T-helper 17 cell (primary cell): ENCODE measurements at regions not wholly inside any gene's neighbourhood (a gene's known extent, or its start where the extent isn't known, plus 50 kb on each side); places are given as distances from the start of the nearest gene placed in this dataset.
"Not testable (repeated sequence)": the region's sequence is repeated elsewhere in the genome, so short reads cannot be mapped to it uniquely, and the experiment has no call there.

Experiments used
- ATAC-seq: fragments of 150-1000 bp; cut with Tn5 transposase; 2 replicates; pipeline ENCODE4 v1.10.0; 2021; ENCODE audit warnings: mild to moderate bottlenecking, moderate library complexity
- DNase-seq, 3 donors: peaks; one replicate each; pipeline versions ENCODE4 v3.0.0 to v3.0.0-alpha.2; 2020 to 2021
- H3K9me3 ChIP-seq: one replicate; pipeline ENCODE4 v1.7.0; 2013; ENCODE audit warnings: low read length, mild to moderate bottlenecking; ENCODE audit not compliant: control insufficient read depth, poor library complexity, severe bottlenecking
- H3K27ac Mint-ChIP-seq: one replicate; pipeline ENCODE4 v1.8.0; 2022; ENCODE audit warnings: mild to moderate bottlenecking, moderate library complexity, mixed read lengths
- H3K27me3 Mint-ChIP-seq: one replicate; pipeline ENCODE4 v1.8.0; 2022; ENCODE audit warnings: mixed read lengths
- H3K36me3 Mint-ChIP-seq: one replicate; pipeline ENCODE4 v1.8.0; 2022; ENCODE audit warnings: low read depth, mixed read lengths
- H3K4me1 Mint-ChIP-seq: one replicate; pipeline ENCODE4 v1.8.0; 2022; ENCODE audit warnings: mild to moderate bottlenecking, mixed read lengths
- H3K4me3 Mint-ChIP-seq: one replicate; pipeline ENCODE4 v1.8.0; 2022; ENCODE audit warnings: mild to moderate bottlenecking, moderate library complexity, mixed read lengths

DNA sequence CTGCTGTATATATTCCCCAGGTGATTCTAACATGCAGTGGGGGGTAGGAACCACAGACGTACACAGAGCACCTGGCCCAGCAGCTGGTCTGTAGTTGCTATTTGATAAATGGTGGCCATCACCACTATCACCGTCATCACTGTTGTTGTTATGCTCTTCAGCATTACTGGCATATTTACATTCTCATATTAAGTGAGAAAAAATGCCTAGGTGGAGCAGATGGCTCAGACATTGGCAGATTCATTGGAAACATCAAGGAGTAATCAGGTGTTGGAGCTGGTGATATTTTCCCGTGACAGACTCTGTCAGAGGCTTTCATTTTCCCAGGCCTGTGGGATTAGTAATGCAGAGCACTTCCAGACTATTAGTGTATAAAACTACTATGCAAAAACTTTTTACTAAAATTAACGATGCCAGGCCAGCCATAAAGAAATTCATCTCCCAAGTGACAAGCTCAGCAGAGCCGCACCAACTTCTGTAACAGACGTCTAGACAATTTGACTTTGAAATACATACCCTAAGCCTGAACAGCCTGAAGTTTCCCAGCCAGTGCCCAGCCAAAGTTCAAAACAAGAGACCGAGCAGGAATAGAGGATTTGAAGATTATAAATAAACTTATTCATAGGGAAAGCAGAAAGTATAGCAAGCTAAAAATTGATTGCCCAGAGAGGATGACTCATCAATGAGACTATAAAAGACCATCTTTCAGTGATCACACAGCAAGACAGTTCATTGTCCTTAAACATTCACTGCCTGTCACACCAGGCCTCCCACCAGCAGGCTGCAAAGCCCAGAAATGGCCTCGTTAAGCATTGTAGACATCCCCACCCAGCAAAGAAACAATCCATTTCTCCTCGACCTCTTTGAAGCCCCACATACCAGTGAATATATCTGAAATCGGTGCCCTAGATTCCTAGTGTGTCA, 247.4 kb upstream of the CHAC2 start:
- Mint-ChIP-seq H3K27me3 (peaks cover 4% of the 10 kb centered on the region), H3K36me3 (no peaks in the 10 kb centered on the region), H3K4me3 (no peak overlapping the region), H3K4me1 (peaks cover 2% of the 10 kb centered on the region), H3K27ac (no peak overlapping the region)
- no peaks in the 10 kb centered on the region for H3K9me3 ChIP-seq
- ATAC-seq (no peak), DNase-seq (no peak)

DNA sequence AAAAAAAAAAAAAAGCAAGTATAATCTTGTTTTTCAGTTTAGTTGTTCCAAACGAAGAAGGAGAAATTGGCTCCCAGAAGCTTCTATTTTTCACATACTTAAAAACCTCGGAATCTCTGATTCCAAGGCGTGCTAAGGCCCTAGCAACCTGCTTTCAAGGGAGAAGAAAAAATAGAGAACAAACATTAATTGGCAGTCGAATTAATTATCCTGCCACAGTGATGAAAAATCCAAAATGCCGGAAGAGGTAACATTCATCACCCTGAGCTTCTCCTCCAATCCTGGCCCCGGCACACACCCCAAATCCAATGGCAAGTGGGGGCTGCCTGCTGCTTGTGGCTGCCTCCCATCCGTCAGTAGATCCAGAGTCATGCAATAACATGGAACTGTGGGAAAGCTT, 250.2 kb upstream of the CHAC2 start:
- DNase-seq (no peak), ATAC-seq (no peak)
- H3K9me3 ChIP-seq: no peaks in the 10 kb centered on the region
- no peaks in the 10 kb centered on the region for H3K36me3 Mint-ChIP-seq
- H3K4me1 Mint-ChIP-seq: peaks cover 2% of the 10 kb centered on the region
- H3K27ac Mint-ChIP-seq: no peak overlapping the region
- peaks cover 4% of the 10 kb centered on the region for H3K27me3 Mint-ChIP-seq
- no peak overlapping the region for H3K4me3 Mint-ChIP-seq

DNA sequence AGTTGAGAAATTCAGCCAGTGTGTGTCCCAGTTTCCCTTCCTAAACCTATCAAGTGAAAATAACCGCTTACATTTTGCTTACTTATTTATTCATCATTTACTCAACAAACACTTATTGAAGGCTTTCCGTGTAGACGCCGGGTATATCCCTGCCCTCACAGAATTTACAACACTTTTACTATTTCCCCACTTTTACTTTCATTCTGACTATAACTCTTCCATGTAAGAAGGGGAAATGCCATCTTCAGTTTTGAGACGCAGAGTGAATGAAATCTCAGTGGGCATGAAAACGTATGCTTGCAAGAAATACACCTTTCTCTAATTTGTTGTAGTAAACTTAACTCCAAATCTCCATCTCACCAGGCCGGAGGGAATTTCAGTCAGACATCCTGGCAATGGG, 251.0 kb upstream of the CHAC2 start:
- ATAC-seq (no peak), DNase-seq (no peak)
- Mint-ChIP-seq H3K4me3 (no peak overlapping the region), H3K27me3 (peaks cover 4% of the 10 kb centered on the region), H3K36me3 (no peaks in the 10 kb centered on the region), H3K4me1 (peaks cover 2% of the 10 kb centered on the region), H3K27ac (no peak overlapping the region)
- H3K9me3 ChIP-seq: no peaks in the 10 kb centered on the region

DNA sequence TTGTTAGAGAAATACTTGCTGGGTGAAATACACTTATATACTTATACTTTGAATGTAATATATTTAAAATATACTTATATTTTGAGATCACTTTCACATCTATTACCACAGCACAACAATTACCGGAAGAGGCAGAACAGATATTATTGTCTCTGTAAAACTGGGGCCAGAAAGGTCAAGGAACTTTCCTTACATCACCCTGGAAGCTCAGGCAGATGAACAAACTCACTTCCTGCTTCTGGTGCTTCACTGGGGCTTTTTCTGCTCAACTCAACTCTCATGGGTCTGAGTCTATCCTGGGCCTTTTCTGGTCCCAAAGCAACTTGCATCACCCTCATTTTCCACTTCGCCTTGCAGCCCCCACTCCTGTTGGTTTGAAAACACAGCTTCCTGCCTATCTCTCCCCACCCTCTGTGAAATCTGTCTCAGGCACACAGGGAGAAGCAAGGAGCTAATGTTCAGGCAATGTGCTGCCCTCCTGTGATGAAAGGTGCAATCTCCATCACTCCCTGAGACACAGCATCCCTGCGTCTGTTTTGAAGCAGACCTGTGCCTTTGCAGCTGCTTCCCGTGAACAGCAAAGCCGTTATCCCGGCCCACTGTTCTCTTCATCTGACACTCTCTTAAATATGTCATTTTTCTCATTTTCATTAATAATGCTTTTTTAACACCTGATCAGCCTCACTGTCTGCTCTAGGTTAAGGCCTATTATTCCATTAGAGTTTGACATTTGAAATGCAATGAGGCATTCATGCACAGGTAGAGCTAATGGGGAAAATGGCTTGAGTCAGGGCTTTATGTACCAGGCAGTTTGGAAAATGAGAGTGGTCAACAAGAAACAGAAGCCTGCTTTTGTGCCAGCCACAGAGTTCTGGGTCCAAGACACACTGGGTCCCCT, 251.9 kb upstream of the CHAC2 start:
- no peak overlapping the region for H3K4me3 Mint-ChIP-seq
- peaks cover 4% of the 10 kb centered on the region for H3K27me3 Mint-ChIP-seq
- no peak for DNase-seq
- peaks cover 2% of the 10 kb centered on the region for H3K4me1 Mint-ChIP-seq
- H3K36me3 Mint-ChIP-seq: no peaks in the 10 kb centered on the region
- no peaks in the 10 kb centered on the region for H3K9me3 ChIP-seq
- no peak for ATAC-seq
- H3K27ac Mint-ChIP-seq: no peak overlapping the region

DNA sequence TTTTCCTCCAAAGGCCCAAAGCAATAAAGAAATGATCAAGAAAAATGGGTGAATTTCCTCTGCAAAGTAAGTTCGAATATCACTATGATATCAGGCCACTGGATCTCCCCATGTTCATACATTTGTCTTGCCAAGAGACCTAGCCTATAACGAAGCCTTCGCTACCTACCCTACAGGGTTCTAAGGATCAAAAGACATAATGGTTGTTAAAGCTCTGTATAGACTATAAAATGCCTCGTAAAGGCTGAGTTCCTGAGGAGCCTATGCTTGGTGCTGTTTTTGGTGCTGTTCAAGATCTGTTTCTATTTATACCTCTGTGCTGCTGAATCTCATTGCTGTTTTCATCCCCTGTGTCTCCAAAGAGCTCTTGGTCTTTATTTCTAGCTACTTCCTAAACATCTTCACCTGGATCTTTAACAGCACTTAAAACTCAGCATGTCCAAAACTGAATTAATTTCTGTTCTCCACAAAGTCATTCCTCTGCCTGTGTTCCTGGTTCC, 254.4 kb upstream of the CHAC2 start:
- peaks cover 4% of the 10 kb centered on the region for H3K27me3 Mint-ChIP-seq
- H3K4me1 Mint-ChIP-seq: peaks cover 2% of the 10 kb centered on the region
- H3K27ac Mint-ChIP-seq: no peak overlapping the region
- DNase-seq (no peak), ATAC-seq (no peak)
- H3K4me3 Mint-ChIP-seq: no peak overlapping the region
- no peaks in the 10 kb centered on the region for H3K9me3 ChIP-seq
- no peaks in the 10 kb centered on the region for H3K36me3 Mint-ChIP-seq

DNA sequence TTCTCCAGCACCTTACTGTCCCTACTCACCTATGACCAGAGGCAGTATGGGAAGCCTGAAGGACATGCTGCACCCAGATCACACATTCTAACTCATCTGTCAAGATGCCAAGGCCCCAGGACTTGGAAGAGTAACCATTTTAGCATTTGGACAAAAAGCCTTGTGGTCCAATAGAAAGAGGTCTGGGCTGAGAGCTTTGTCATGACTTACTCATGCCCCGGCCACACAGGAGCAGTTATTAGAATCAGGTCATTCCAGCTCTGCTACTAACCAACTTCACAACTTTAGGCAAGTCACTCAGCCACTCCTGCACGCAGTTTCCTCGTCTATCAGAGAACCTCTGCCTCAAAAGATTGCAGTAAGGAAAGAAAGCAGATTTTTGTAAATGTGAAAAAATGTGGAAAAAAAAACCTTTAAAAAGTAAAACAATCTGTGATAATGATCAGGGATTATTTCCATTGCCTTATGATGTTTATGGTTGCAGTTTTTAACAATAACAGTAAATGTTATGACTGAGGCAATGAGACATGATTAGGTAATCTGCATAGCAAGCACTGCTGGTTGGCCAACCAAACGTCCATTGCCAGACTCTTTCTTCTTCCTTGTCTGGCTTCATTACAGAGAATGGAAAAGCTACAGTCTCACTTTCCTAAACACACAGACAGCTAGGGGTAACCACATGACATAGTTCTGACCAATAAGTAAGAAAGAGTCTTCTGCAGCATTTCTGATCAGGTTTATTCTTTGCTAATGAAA, 255.4 kb upstream of the CHAC2 start:
- no peak for DNase-seq
- Mint-ChIP-seq H3K27me3 (peaks cover 10% of the 10 kb centered on the region), H3K36me3 (no peaks in the 10 kb centered on the region), H3K4me1 (peaks cover 2% of the 10 kb centered on the region), H3K27ac (no peak overlapping the region), H3K4me3 (no peak overlapping the region)
- no peaks in the 10 kb centered on the region for H3K9me3 ChIP-seq
- no peak for ATAC-seq

DNA sequence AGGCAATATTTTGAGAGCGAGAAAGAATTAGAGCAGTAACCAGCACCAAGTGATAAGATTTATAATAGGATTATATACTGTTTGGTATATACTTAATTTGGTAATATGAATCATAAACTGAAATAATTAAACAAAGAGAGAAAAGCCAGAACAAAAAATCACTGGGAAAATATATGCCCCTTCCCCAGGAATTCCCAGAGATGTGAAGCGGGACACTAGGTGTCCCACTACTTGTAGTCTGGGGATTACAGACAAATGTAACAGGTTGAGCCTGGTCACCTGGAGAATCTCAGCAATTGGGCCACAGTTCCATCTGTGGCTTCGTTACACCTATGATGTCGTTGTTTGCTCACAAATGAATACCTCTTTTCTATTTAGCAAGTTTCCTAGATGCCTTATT, 256.1 kb upstream of the CHAC2 start:
- Mint-ChIP-seq H3K36me3 (no peaks in the 10 kb centered on the region), H3K27ac (no peak overlapping the region), H3K4me3 (no peak overlapping the region), H3K4me1 (peaks cover 2% of the 10 kb centered on the region), H3K27me3 (peaks cover 10% of the 10 kb centered on the region)
- DNase-seq (no peak), ATAC-seq (no peak)
- no peaks in the 10 kb centered on the region for H3K9me3 ChIP-seq

DNA sequence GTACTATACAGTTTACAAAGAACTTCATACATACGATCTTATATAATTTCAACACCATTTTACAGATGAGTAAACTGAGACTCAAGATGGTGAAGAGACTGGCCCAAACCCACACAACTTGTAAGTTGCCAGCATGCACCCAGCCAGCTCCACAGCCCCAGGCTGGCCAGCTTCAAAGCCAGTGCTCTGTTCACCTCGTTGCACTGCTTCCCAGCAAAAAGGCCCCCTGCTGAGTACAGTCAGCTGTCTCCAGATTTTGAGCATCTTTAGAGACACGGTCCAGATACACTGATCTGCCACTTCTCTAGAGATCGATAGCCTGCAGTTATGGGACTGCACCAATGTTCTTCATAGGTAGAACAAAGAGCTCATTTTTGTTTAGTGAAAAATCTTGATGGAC, 257.2 kb upstream of the CHAC2 start:
- DNase-seq (no peak), ATAC-seq (no peak)
- no peaks in the 10 kb centered on the region for H3K4me1 Mint-ChIP-seq
- H3K4me3 Mint-ChIP-seq: no peak overlapping the region
- no peaks in the 10 kb centered on the region for H3K36me3 Mint-ChIP-seq
- H3K9me3 ChIP-seq: no peaks in the 10 kb centered on the region
- H3K27ac Mint-ChIP-seq: no peak overlapping the region
- H3K27me3 Mint-ChIP-seq: peaks cover 6% of the 10 kb centered on the region

DNA sequence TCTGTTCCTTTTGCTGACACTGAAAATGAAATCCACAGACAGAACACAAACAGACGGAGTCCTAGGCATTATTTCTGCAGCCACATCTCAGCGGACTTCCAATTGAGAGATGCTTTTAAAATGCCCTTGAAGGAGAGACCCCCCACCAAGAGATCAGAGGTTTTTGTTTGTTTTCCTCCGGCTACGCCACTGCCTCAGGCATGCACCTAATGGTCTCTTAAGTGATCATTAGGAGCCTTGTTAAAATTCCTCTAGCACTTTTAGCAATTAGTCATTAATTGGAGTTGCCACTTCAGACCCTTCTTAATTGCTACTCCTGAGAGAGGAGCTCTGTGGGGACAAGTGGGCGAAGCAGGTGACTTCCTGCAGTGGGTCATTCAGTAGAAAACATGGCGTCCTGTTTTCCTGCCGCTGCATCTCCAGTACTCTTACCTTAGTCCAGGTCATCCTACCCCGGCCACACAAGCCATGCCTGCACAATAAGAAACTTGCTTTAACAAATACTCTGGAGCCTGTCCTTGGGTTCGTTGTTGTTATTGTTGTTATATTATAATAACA, 257.7 kb upstream of the CHAC2 start:
- no peaks in the 10 kb centered on the region for H3K4me1 Mint-ChIP-seq
- H3K36me3 Mint-ChIP-seq: no peaks in the 10 kb centered on the region
- no peak overlapping the region for H3K4me3 Mint-ChIP-seq
- peaks cover 6% of the 10 kb centered on the region for H3K27me3 Mint-ChIP-seq
- H3K9me3 ChIP-seq: no peaks in the 10 kb centered on the region
- no peak overlapping the region for H3K27ac Mint-ChIP-seq
- DNase-seq (no peak), ATAC-seq (no peak)

DNA sequence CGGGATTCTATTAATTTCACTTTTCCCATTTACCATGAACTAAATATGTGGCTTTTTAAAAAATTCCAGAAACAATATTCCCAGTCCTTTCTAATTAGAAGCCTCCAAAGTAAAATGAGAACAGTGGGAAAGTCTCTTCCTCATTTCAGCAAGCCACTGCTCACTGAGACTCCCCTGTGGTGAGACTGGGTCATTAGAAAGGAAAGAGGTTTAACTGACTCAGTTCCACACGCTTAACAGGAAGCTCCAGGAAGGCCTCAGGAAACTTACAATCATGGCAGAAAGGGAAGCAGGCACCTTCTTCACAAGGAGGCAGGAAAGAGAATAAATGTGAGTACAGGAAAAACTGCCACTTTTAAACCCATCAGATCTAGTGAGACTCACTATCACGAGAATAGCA, 258.9 kb upstream of the CHAC2 start:
- DNase-seq (no peak), ATAC-seq (no peak)
- no peaks in the 10 kb centered on the region for H3K4me1 Mint-ChIP-seq
- H3K27me3 Mint-ChIP-seq: peaks cover 6% of the 10 kb centered on the region
- H3K9me3 ChIP-seq: no peaks in the 10 kb centered on the region
- no peak overlapping the region for H3K27ac Mint-ChIP-seq
- no peak overlapping the region for H3K4me3 Mint-ChIP-seq
- no peaks in the 10 kb centered on the region for H3K36me3 Mint-ChIP-seq

DNA sequence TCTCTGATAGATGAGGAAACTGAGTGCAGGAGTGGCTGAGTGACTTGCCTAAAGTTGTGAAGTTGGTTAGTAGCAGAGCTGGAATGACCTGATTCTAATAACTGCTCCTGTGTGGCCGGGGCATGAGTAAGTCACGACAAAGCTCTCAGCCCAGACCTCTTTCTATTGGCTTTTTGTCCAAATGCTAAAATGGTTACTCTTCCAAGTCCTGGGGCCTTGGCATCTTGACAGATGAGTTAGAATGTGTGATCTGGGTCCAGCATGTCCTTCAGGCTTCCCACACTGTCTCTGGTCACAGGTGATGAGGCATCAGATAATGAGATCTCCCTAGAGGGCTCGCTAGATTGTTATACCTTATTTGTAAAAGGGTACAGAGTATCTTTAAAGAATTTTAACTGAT, 260.5 kb upstream of the CHAC2 start:
- not testable (repeated sequence) for H3K4me1 Mint-ChIP-seq, H3K27ac Mint-ChIP-seq, H3K9me3 ChIP-seq, DNase-seq, H3K36me3 Mint-ChIP-seq, H3K27me3 Mint-ChIP-seq, ATAC-seq, H3K4me3 Mint-ChIP-seq

DNA sequence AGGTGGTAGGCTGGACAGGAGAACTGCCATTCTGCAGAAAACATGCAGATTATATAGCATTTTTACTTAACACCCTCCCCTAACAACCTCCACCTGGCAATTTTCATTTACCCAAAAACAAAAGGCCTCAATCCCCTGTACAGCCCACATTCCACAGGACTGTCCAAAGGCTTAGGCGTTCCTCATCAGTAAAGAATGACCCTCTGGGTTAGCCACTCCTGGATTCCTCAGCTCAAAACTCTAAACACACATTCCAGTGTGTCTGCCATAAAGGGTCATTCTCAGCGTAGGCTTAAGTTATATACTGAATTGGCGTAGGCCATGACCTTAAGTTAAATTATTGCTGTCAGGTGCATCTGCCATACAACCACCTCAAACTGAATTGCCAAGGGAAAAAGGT, 261.8 kb upstream of the CHAC2 start:
- ATAC-seq: no peak
- Mint-ChIP-seq H3K36me3 (no peaks in the 10 kb centered on the region), H3K27ac (no peak overlapping the region), H3K27me3 (peaks cover 6% of the 10 kb centered on the region), H3K4me1 (no peaks in the 10 kb centered on the region), H3K4me3 (no peak overlapping the region)
- DNase-seq: no peak
- H3K9me3 ChIP-seq: no peaks in the 10 kb centered on the region

DNA sequence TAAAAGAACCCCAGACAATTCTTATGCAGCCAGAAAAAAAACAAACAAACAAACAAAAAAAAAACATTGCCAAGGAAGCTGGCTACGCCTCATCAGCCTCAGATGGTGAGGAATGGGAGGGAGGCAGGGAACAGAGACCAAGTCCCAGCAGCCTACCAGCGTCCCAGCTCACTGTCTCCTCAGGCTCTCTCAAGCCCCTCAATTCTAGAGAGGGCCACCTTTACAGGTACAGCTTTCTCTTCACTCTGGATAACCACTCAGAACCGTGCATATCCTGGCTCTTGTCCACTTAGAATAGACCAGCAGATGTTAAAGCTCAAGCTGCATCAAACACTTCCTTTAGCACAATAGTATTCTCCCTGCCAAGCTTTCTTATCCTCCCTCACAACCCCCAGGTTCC, 263.1 kb upstream of the CHAC2 start:
- Mint-ChIP-seq H3K36me3 (no peaks in the 10 kb centered on the region), H3K27ac (no peak overlapping the region), H3K4me1 (no peaks in the 10 kb centered on the region), H3K4me3 (no peak overlapping the region), H3K27me3 (peaks cover 6% of the 10 kb centered on the region)
- no peaks in the 10 kb centered on the region for H3K9me3 ChIP-seq
- ATAC-seq (no peak), DNase-seq (no peak)
